Activated CD4-positive, alpha-beta T cell treated with anti-CD3 and anti-CD28 coated beads, Interleukin-2, amount 50 U/mL, for 48 hours (primary cell): ENCODE measurements at regions not wholly inside any gene's neighbourhood (a gene's known extent, or its start where the extent isn't known, plus 50 kb on each side); places are given as distances from the start of the nearest gene placed in this dataset.

Experiments
- DNase-seq, 2 experiments: peaks; one replicate each; pipeline ENCODE4 v3.0.0-alpha.2; 2020

DNA sequence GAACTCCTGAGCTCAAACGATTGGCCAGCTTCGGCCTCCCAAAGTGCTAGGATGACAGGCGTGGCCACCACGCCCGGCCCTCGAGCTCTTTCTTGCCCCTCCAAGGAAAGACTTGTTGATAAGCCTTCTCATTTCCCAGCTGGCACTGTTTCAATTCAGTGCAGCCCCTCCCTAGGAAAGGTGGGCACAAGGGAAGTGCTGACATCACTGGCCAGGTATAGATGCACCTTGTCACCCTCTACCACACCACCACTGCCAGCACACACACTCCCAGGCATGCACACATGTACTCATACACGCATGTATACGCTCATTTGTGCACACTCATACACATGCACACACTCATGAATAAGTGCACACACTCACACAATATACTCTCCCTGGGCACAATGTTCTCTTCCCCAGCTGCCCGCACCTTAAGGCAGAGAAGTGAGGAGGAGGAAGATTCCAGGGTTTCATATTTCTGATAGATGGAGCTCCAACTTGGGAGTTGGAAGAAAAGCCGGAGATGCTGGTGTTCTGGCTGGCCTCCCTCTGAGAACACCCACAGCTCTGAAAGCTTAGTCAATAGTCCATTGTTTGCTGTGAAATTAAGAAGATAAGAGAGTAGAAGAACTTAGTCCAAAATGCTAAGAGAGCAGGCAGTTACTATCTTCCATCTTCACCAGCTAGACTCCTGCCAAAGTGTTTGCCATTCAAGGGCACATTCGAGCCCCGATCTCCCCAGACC lies 196.7 kb downstream of the FOXO1 start:
- no peak for DNase-seq

DNA sequence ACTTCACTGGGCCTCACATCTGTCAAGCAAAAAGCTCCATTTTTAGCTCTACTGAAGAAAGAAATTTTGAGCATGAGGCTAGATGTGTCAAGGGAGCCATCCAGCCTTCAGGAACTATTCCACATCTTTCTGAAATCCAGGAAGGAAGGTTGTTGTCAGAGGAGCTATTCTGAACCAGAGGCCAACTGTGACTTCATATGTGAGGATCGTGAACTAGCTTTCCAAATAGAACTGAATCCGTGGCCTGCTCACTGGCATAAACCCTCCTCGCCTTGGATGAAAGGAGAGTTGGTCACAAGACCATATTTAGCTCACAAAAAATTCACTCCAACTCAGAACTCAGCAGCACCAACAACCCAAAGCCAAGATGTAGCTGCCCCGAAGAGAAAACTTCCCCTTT lies 195.8 kb downstream of the FOXO1 start:
- no peak for DNase-seq

DNA sequence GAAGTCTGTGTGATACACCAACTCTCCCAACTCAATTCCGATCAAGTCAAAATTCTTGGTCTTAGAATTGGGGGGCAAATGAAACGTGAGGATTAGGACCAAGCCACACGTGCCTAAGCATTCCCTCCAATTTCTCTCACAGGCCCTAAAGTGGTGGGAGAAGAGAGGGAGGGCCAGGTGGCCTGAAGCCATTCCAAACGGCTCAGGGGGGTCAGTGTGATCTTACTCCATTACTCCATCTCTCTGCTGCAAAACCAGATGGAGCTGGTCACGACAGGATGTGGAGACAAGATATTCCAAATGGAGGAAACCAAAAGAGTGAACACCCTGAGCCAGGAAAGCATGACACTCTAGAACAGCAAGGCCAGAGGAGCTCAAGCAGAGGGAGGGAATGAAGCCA lies 195.4 kb downstream of the FOXO1 start:
- DNase-seq, result no peak

DNA sequence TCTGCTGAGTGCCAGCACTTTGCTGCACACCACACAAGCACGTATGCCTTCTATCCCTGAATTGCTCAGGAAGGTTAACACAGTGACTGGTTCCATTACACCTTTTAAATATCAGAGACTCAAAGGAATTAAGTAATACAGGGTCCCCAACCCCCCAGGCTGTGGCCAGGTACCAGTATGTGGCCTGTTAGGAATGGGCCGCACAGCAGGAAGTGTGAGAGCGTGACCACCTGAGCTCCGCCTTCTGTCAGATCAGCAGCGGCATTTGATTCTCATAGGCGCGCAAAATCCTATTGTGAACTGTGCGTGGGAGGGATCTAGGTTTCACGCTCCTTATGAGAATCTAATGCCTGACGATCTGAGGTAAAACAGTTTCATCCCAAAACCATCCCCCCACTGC lies 194.5 kb downstream of the FOXO1 start:
- no peak for DNase-seq

DNA sequence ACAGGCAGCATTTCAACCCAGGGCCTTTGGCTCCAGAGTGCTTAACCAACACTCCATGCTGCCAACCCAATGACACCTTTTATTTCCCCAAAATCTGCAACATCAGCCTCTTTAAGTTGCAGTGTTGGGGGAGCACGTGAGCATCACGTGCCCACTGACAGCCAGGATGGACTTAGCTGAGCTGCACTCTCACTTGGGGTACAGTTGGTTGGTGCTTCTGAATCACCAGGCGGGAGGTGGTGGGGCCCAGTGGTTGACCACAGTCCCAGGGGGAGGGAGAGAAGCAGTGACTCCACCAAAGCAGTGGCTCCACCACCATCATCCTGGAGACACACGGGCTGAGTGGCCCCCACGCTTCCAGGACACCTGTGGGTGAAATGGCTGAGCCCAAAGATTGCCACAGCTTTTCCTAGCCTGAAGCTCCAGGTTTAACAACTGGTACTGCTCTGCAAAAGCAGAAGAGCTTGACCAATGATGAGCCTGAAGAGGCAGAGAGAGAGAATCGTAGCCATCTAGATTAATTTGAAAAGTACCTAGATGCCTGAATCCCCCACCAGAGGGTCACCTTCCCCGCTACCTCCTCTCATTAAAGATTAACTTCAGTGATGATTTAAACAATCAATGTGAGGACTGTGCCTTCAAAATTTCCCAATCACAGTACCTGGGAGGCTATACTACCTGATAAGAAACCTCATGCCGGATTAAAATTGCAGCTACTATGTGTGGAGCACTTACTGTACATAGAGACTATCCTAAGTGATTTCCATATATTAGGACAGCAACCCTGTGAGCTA lies 193.8 kb downstream of the FOXO1 start:
- DNase-seq, result no peak

DNA sequence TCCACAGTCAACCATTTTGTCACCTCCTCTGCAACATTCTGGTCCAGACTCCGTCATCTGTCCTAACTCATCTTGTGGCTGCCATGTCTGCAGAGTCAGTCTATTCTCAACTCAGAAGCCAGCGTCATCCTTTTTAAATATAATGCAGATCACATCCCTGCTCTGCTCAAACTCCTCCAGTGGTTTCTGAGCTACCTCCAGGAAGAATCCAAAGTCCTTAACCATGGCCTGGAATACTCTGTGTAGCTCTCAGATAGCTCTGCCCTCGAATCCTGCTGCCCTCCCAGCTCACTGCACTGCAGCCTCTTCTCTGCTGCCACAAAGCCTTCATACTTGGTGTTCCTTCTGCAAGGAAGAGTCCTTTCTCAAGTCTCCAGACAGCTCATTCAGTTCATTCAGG lies 190.8 kb downstream of the FOXO1 start:
- DNase-seq, result no peak

DNA sequence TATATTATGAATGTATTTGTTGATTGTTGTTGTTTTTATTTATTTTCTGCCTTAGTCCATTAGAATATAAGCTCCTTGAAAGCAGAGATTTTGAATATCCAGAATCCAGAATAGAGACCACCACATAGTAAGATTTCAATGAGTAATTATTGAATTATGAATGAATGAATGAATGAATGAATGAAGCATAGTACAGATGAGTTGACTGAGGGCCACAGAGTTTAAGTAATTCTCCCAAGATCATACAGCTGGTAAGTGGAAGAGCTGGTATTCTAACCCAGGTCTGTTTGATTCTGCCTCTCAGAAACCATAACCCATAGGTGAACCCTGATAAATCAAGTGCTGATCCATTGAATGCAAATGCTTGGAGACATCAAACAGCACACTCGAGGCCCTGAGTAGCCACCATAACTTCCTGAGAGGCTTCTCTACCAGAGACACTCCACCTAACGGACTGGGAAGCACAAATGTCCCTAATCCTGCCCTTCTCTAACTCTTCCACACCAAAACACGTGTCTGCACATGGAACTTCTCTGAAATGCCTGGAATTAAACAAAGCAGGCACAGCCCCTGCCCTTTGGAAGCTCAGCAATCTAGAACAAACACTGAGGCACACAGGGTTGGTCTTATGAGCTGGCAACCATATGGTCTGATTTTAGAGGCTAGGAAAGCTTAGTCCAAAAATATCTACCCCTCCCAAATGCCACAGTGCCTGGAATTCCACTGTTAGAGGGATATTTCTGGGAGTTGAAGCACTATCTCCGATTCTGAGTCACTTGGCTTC lies 190.1 kb downstream of the FOXO1 start:
- no peak for DNase-seq

DNA sequence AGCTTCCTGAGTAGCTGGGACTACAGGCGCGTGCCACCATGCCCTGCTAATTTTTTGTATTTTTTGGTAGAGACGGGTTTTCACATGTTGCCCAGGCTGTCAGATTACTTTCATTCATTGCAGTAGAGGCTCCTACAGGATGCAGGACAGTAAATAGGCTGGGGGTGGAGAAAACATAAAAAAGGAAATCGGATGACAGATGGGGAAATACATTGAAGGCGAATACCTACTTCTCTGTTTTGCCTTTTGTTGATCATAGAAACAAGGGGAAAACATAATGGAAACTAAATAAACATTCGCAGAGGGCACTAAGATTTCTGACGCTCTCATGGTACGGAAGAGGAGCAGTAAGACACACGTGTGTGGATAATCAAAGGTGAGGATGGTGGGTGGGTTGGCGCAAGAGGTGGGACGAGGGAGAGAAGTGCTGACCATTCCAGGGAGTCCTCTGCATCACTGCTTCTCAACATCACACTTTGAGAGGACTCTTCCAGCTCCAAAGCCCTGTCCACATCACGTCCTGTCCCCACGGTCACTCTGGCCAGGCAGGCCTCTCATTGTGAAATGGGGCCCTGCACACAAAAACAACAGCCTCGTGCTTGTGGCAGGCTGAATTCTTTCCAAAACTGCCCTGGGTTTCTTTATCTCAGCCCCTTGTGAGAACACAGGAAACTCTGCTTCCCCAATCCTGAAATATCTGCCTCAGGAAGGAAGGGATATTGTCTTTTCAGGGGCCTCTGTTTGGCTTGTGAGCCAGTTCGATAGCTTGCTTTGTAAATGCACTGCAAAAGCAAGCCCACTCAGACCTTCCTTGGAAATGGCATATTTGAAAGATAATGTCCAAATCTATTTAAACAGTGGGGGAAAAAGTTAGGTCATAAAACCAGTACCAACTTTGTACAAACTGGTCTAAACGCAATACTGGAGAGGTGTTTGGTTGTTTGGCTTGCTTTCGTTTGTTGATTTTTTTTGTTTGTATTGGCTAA lies 188.5 kb downstream of the FOXO1 start:
- no peak for DNase-seq

DNA sequence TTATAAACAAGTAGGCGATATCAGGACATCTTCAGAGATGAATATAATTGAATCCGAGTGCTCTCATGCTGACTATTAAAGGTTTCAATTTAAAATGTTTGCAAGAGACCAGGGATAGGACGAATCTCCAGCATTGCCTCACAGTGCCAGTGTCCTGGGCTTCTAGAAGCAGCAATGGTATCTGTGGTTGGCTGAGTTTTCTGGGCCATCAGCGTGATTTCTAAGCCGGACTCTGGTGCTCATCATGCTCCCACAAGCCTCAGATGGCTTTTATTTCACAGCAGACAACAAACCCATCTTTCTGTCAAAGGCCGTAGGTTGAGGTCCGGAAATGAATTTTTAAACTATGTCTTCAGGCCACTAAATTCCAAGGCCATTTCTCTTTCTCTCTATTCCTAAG lies 187.7 kb downstream of the FOXO1 start:
- no peak for DNase-seq

DNA sequence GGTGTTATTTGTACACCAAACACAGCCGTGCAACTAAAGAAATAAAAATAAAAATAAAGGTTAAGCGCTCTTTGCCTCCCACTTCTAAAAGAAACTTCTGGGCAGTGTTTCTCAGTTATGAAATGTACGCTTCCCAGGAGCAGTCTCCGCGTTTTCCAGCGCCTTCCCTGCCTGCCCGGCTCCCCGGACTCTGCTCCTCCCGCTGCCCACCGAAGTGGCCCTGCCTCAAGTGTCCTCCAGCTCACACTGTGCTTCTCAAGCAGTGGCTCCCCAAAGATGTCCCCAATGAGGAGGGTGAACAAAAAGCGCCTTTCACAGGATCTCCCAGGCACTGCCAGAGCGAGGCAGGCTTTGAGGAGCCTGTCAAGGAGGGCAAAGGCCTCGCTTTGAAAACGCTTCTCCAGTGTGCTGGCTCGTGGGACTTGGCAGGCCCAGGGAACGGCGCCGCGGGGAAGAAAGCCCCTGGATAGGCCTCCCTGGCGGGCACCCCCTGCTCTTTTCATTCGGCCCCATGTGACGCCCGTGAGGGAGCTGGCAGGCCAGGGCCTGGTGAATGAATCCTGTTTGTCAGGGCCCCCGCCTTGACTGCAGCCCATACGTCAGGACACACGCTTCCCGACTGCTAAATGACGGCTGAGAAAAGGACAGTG lies 187.1 kb downstream of the FOXO1 start:
- no peak for DNase-seq

DNA sequence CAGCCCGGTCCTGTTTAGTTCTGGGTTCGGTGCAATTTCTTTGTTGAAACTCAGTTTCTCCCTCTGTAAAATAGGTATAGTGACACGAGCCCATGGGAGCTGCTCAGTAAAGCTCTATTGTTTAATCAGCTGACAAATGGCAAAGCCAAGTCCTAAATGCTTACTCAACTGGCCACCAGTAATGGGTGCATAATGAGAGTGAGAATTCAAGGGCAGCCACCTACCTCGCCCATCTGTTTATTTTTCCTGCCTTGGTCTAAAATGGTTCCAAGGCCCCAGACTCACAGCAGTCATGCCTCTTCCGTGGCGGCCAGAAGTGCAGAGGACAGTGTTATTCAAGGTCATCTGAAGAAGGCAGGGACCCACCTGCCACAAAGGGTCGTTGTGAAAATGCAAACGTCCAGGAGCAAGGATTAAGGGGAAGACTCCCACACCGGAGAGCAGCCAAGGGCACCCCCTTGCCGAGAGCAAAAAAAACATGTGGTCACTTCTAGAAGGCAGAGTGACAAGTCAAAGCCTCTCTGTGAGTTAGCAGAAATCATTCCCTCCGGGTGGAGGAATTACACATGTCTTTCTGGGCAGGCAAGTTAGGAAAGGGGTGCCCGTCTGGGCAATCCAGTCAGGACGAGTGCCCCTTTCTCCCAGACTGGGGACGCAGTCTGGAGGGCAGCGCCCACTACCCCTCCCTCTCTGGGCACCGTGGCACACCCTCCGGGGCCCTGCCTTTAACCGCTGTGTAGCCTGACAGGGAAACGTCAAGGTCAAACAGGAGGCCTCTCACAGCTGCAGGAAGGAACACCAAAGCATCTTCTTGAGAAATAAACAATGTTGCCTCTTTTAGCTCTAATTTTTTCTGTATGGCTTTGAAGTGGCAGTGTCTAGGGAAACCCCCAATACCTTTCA lies 186.2 kb downstream of the FOXO1 start:
- DNase-seq, result no peak

DNA sequence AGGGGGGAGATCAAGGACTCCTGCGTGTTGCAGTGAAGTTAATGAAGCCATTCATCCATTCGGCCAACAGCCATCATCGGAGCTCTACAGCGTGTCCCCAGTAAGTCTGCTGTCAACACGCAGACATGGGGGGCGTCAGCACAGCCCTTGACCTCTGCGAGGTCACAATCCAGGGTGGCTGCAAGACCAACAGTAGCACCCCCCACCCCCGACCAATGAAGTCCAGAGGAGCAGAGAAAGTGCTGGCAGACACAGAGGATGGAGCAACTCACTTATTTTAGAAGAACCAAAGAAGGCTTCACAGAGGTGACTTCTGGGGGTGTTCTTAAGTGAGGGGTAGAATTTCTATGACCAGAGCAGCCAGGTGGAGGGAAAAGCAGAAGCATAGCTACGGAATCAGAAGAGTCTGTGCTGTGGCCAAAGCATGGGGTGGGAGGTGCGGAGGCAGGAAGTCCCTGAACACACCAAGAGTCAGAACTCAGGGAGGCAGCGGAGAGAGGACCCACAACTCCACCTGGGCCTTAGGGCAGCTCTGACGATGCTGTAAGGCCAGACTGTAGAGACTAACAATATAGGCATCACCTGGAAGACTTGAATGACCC lies 185.4 kb downstream of the FOXO1 start:
- DNase-seq, result no peak

DNA sequence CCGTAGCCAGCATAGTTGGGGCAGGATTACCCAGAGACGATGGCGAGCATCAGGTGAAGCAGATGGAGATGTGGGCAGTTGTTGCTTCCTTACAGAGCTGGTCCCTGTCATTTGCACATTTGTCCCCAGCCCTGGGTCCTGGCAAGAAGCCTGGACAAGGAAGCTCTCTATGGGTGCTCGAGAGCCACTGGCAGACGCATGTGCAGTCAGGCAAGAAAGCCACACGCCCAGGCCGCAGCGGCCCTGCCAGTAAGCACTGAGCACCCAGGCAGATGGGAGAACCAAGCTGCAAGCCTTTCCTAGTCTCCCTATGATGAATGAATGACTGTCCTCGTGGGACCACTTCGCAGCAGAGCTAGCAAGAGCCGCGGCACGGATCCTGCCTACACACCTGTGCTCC lies 182.8 kb downstream of the FOXO1 start:
- no peak for DNase-seq

DNA sequence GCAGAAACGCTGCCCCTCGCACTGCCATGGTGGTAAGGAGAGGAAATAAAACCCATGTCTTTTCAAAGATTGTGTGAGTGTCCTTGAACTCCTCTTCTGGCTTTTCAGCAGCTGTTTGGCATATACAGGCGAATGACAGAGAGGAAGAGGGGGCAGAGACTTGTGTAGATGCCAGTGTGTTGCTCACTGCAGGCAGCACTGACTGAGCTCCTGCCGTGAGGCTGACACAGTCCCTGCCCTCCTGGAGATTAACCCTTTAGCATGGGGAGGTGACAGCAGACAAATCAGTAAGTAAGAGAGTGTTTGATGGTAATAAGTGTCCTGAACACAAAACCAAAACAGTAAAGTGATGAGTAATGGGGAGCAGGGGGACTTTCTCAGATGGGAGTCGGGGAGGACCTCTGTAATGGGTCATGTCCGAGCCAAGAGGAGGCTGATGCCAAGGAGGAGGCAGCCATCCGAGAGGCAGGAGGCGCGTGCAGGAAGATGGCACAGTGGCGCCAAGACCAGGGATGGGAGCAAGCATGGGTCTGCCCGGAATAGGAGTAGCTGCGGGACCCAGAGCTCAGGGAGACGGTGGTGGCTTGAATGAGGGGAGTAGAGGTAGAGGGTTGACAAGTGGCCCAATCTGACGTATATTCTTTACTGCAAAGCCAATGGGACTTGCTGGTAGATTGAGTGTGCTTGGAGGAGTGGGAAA lies 182.2 kb downstream of the FOXO1 start:
- no peak for DNase-seq

DNA sequence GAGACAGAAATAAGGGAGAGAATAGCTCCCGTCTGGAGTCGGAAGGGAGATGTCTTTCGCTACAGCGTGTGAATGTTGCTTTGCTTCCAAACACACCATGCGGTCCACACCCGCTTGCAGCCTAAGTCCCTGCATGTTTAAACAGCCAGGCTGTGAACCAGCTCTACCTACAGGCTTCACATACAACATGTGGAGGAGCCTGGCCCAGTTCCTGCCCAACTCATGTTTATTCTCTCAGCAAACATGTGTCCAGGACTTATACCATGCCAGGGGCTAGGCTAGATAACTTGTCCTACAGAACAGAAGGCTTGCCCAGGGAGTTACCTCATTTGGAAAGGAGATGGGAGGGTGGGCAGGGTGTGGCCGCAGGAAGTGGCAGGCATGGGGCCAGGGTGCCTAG lies 181.5 kb downstream of the FOXO1 start:
- peak in 1 of 2 experiments; percentile 26 for DNase-seq

DNA sequence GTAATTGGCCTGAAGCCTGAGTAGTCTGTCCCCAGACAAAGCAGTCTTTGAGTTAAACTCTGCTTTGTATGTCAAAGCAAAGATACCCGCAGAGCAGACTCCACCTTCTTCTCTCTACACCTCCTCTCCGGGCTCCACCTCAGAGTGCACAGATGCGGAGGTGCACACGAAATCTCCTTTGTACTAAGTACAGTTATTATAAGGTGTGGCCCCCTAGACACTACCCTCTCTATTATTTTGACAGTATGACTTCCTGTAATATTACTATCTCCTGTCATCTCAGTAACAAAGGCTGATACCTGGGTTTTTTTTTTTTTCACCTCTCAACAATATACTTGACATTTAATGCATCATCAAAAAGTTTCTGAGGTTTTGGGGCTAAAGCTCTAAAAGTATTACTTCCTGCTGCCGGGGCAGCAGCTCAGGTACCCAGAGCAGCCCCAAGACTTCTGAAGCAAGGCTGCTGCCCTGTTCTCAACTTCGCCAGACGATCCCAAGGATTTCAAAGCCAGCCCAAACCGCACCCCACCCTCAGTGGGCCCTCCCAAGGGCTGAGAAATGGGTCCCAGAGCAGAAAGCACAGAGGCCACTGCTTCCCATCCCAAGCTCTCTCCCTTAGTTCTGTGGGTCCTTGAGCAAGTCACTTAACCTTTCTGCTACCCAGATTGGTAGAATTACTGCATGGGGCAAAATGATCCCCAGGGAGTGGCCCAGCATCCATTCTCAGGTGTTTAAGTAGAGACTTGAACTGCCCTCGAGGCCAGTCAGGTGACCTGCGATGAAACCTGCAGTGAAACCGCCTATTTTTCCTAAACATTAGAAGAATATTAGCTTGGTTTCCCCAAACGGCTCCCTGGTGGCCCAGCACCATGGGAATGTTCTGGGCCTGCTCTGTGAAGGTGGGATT lies 180.6 kb downstream of the FOXO1 start:
- DNase-seq, result peak; percentile 60 to 69

DNA sequence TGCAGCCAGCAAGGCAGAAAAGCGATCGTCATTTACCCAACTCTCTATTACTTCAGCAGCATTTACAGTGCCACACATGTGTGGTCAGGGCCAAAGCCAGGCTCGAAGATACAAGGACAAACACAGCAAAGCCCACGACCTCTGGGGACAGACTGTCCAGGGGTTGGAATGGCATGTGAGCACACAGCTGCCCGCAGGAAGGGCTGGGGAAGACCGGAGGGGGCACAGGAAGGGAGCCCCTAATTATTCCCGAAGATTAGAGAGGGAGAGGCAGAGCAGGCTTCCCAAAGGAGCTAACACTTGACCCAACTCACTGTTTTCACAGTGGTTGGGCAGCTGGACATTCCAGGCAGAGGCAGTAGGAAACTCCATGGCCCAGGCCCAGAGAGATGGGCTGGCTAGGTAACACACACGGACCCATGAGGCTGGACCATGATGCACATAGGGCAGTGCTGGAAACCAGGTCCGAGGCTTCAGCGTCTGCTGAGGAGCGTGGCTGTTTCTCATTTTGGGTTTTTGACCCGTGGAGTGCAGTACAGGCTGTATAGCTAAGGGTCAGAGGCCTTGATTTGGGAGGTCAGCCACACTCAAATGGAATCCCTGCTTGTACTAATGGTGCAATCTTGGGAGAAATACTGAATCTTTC lies 179.8 kb downstream of the FOXO1 start:
- DNase-seq, result no peak

DNA sequence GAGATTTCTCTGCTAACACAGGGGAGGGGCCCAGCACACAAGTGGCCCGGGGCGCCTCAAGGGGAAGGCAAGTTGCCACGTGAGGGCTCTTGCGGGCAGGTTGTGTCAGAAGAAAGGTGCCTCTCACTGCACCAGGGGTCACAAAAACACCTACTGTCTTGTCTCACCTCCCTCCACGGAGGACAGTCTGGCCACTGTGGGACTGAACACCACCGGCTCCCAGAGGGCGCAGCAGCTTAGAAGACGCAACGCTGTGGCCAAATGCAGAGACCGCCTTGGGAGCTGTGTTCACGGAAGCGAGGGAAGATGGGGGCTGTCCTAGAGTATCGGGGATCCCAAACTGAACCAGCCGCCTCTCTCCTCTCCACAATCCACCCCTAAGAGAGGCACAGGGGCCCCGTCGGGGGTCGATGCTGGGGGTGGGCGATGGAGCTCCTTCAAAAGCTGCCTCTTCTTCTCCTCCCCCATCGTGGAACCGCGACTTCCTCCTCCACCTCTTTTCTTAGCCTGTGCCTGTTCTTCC lies 177.5 kb downstream of the FOXO1 start:
- DNase-seq, result no peak
